ENCODE measurements at regions not wholly inside any gene's neighbourhood (a gene's known extent, or its start where the extent isn't known, plus 50 kb on each side); places are given as distances from the start of the nearest gene placed in this dataset.
"Not testable (repeated sequence)": the region's sequence is repeated elsewhere in the genome, so short reads cannot be mapped to it uniquely, and the experiment has no call there.

DNA sequence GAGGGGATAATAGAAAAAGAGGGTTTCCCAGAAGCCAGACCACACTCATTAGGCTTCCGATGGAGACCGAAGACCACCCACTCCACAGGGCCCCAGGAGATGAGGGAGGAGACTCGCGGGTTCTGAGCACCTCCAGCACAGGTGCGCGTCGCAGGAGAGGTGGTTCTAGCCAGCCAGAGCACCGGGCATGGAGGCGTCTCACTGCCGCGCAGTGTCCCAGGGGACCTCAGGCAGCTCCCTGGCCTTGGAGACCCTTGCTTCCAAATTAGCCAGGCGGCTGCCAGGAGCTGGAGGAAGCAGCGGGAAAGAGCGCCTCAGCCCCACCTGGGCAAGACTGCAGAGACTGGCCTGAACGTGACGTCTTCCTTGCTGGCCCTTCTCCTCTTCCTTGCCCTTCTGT is 115.4 kb upstream of the FBXL7 start:
- no peak for DNase-seq (ENCODE audit: extremely low read depth in 1 of 2, low read depth in 1 of 2)

DNA sequence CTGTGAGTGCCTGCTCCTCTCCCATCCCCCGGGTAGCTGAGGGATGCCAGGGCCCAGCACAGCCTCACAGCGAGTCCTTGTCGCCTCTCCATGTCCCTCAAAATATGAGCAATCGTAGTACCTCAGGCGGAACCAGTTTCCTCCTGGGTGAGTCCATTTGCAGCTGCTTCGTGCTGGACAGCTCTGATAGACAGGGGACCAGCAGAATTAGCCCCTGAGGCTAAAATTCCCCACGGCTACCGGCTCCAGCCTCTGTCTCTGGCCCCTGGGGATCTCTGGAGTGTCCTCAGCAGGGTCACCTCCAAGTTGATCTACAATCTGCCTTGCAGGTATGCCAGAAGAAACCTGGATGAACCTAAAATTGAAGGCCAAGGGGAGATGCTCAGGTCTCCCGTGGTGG is 115.8 kb upstream of the FBXL7 start:
- DNase-seq (ENCODE audit: extremely low read depth in 1 of 2, low read depth in 1 of 2): no peak

DNA sequence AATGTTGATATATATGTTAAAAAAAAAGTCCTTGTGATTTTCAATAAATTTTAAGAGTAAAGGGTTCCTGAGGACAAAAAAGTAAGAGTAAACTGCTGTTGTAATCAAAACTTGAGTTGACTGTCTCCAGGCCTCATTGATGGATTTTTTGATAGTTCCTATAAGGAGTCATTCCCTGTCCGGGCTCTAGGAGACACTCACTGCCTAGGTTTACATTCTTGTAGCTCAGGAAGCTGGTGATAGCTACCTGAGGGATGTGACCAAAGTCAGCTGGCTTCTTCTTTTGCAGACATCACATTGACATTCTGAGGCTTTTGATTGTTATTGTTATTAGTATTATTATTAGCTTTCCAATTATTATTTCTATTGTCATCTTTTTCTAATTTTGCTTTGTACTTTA is 116.5 kb upstream of the FBXL7 start:
- DNase-seq (ENCODE audit: extremely low read depth in 1 of 2, low read depth in 1 of 2): no peak

DNA sequence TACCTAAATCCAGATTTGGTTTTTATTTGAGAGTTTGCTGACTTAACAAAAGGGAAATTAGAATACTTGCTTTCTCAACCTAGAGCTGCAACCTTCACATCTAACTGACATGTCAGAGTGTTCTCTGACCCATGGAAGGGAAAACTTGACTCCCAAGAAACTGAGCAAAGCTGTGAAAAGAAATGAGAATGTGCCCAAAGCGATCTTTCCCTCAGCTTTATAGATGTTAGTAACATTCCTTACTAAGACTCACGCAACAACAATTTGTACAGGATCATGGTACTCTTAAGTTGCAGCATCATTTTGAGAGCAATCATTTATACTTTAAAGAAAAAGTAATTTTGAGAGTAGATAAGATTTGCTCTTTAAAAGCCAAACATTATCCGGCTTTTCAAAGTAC is 117.0 kb upstream of the FBXL7 start:
- no peak for DNase-seq (ENCODE audit: extremely low read depth in 1 of 2, low read depth in 1 of 2)

DNA sequence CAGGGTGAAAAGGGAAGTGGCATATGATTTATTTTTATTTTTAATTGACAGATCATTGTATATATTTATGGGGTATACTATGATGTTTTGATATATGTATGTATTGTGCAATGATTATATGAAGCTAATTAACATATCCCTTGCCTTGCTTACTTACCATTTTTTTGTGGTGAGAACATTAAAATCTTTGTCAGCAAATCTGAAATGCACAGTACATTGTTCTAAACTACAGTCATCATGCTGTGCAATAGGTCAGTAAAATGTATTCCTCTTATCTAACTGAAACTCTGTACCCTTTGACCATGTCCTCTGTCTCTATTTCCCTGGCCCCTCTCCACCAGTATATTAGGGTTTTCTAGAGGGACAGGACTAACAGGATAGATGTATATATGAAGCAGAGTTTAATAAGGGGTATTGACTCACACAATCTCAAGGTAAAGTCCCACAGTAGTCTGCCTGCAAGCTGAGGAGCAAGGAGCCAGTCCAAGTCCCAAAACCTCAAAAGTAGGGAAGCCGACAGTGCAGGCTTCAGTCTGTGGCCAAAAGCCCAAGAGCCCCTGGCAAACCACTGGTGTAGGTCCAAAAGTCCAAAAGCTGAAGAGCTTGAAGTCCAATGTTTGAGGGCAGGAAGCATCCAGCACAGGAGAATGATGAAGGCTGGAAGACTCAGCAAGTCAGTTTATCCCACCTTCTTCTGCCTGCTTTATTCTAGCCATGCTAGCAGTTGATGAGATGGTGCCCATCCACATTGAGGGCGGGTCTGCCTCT is 122.2 kb upstream of the FBXL7 start:
- DNase-seq (ENCODE audit: extremely low read depth in 1 of 2, low read depth in 1 of 2): no peak

DNA sequence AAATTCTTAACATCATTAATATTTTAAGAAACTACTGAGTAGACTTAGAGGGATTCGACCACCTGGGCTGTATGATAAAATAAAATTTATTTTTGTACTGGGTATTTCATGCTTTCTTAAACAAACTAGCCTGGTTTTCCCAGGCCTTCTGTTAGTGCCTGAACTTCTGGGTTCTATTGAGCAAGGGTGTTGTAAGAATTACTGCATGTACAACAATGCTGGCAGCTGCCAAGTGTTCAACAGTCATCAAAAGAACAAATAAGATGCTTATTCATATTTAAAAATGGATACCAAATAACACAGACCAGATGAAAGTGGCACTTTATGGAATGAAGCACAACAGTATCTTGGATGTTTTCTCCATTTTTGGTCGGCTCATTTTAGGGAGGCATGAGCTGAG is 123.2 kb upstream of the FBXL7 start:
- DNase-seq (ENCODE audit: extremely low read depth in 1 of 2, low read depth in 1 of 2): no peak

DNA sequence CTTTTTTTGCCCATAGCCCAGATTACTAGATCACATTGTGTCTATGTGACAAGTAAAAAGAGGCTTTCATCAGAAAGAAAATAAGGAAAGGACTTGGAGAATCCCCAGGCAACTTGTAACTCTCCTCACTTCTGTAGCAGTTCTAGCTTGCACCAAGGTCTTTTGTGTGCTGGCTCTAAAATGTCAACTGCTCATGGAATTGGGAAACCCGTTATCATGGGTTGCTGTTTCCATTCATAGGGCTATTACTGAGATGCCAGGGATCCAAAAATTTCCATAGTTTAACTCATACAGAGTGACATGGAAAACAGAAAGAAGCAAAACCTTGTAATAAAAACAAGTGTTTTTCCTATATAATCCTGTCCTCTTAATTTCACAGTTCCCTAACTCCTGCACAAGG is 123.9 kb upstream of the FBXL7 start:
- DNase-seq (ENCODE audit: extremely low read depth in 1 of 2, low read depth in 1 of 2): no peak

DNA sequence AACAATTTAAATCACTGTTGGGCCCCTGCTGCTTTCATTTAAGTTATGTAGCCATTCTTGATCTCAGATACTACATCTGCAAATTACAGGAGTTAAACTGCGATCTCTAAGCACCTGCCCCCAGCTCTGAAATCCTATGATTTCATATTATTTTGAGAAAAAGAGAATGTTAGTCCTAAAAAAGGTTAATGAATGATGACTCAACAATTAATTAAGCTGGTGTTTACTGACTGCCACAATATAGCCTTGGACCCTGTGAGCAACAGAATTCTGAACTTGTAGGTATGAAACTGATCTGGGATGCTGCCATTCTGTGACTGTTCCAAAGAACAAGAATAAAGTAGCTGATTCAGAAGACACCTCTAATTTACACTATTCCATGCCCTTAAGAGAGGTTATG is 124.4 kb upstream of the FBXL7 start:
- no peak for DNase-seq (ENCODE audit: extremely low read depth in 1 of 2, low read depth in 1 of 2)

DNA sequence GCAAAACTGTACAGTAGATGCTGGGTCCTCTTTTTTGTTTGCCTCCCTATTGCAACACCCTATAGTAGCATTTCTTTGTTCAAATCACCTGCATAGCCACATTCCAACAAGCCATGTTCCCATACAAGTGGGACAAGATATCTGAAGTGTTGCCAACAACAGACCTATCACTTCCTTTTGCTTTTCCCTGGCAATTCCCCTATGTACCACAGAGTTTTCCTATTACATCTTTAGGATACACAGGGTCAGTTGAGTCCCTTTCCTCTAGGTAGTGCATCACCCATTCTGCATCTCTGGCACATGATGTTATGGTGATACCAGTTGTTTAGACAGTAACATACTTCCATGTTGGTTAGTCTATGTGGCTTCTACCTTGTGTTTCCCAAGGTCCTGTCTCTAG is 125.1 kb upstream of the FBXL7 start:
- DNase-seq (ENCODE audit: extremely low read depth in 1 of 2, low read depth in 1 of 2): no peak

DNA sequence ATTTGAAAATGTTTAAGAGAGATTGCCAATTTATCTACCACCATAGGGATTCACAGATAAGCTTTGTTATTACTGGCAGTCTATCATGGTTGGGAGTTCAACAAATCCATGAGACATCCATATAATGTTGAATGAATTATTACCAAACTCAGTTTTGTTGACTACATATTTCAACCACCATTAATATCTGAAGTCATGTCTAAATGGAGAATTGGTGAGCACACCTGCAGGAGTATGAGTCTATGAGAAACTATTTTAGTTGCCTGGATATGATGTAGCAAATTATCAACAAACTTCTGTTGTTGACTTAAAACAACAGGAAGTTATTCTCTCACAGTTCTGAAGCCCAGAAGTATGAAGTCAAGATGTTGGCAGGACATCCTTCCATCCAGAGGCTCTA is 126.8 kb upstream of the FBXL7 start:
- no peak for DNase-seq (ENCODE audit: extremely low read depth in 1 of 2, low read depth in 1 of 2)

DNA sequence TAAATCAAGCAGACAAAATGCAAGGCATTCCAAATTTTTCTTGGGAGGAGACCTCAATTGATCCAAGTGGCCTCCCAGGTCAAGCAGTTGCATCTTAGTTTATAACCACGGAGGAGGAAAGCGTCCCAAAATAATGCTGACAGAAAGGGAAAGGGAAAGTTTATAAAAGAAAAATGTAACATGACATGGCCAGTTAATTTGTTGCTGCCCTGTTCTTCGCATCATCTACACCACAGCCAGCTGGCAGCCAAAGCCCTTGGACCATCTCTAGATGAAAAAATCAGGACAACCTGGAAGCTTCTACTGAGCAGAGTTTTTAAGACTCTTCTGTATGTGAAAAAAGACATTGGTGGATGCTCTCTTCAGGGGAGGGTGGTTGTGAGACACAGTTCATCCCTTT is 128.8 kb upstream of the FBXL7 start:
- no peak for DNase-seq (ENCODE audit: extremely low read depth in 1 of 2, low read depth in 1 of 2)

DNA sequence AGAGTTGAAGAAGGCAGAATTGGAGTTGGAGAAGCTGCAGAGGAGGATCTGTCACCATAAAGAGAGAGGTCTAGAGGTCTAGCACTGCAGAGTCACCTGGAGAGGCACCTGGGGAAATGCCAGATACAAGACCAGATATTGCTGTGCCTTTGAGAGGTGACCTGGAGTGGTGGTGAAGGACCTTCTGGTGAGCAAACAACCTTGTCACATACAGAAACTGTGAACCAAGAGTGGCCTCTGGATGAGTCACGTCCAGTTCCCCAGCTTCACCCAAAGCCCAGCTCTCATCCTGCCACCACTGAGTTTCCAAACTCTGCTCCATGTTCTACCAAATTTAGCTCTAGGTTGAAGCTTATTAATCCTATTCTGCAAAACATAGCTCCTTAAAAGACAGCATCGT is 131.1 kb upstream of the FBXL7 start:
- no peak for DNase-seq (ENCODE audit: extremely low read depth in 1 of 2, low read depth in 1 of 2)

DNA sequence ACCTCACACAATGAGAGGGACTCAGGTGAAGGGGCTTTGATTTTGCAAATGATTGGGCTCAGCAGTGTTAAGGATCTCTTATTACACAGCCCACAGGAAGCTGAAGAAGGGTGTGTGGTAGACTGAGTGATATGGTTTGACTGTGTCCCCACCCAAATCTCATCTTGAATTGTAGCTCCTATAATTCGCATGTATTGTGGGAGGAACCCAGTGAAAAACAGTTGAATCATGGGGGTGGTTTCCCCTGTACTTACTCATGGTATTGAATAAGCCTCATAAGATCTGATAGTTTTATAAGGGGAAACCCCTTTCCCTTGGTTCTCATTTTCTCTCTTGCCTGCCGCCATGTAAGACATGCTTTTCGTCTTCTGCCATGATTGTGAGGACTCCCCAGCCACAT is 132.5 kb upstream of the FBXL7 start:
- DNase-seq (ENCODE audit: extremely low read depth in 1 of 2, low read depth in 1 of 2): no peak

DNA sequence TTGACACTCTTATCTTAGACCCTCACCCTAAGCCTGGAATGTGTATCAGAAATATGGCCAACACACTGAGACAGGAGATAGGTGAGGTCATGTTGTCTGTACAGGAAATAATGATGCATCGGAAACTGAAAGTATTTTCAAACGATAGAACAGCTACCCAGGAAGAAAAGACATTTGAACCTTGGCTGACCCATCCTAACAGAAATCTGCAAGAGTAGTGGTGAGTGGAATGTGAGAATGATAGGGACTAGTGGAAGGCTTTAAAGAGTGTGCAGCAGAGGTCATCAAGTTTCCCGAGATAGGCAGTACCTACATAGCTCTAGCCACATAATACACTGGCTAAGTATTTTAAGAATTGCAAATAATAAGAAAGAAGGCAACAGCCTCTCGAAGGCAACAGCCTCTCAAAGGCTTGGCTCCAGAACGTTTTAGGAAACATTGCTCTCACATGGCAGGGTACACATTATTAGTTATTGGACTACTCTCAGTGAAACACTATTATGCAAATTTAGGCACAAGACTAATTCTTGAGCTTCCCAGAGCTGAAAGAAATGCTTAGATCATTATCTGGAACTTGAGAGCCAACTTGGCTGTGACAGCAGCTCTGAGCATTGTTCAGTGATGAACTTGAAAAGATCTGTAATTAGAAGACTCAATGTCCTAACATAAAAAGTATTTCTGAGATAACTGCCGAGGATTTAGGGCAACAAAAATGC is 133.1 kb upstream of the FBXL7 start:
- DNase-seq (ENCODE audit: extremely low read depth in 1 of 2, low read depth in 1 of 2): no peak

DNA sequence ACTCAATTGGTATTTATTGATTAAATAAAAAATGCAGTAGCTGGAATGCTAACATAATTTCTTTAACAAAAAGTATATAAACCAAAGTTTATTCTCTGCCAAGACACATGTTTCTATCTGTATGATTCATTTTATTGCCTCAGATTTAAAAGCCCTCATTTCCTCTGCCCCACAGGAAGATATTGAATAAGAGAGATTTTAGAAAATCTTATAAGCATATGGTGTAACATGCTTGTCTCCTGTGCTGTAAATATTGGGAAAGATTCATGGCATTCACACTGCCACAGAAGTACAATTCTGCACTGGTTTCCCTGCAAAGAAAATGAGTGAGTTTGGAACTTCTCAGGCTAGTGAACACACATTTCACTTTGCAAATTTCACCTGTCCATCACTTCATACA is 134.9 kb upstream of the FBXL7 start:
- no peak for DNase-seq (ENCODE audit: extremely low read depth in 1 of 2, low read depth in 1 of 2)

DNA sequence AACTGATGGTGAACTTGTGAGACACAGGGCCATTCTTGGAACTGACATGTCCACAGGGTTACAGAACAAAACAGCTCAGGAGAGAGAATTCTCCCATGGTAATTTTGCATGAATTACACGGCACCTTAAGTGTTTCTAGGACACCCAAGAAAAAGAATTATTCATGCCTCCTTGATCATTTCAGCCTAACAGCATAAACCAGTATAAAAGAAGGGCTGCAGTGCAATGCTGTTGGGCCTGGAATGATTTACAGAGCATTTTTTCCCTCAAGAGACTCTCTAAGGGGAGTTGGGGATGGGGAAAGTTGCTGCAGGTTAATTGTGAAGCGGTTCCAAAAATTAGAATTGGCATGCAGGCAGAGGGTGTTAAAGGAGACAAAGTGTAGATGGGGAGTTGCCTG is 136.4 kb upstream of the FBXL7 start:
- DNase-seq (ENCODE audit: extremely low read depth in 1 of 2, low read depth in 1 of 2): no peak

DNA sequence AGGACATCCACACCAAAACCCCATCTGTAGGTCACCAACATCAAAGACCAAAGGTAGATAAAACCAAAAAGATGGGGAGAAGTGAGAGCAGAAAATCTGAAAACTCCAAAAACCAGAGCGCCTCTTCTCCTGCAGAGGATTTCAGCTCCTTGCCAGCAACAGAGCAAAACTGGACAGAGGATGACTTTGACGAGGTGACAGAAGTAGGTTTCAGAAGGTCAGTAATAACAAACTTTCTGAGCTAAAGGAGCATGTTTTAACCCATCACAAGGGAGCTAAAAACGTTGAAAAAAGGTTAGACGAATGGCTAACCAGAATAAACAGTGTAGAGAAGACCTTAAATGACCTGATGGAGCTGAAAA is 142.9 kb upstream of the FBXL7 start:
- DNase-seq (ENCODE audit: extremely low read depth in 1 of 2, low read depth in 1 of 2): not testable (repeated sequence)

DNA sequence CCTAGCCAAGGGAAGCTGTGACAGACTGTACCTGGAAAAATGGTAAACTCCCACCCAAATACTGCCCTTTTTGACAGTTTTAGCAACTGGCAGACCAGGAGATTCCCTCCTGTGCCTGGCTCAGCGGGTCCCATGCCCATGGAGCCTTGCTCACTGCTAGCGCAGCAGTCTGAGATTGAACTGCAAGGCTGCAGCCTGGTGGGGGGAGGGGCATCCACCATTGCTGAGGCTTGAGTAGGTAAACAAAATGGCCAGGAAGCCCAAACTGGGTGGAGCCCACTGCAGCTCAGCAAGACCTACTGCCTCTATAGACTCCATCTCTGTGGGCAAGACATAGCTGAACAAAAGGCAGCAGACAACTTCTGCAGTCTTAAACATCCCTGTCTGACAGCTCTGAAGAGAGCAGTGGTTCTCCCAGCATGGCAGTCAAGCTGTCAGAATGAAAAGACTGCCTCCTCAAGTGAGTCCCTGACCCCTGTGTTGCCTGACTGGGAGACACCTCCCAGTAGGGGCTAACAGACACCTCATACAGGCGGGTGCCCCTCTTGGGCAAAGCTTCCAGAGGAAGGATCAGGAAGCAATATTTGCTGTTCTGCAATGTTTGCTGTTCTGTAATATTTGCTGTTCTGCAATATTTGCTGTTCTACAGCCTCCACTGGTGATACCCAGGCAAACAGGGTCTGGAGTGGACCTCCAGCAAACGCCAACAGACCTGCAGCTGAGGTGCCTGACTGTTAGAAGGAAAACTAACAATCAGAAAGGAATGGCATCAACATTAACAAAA is 143.5 kb upstream of the FBXL7 start:
- not testable (repeated sequence) for DNase-seq (ENCODE audit: extremely low read depth in 1 of 2, low read depth in 1 of 2)

DNA sequence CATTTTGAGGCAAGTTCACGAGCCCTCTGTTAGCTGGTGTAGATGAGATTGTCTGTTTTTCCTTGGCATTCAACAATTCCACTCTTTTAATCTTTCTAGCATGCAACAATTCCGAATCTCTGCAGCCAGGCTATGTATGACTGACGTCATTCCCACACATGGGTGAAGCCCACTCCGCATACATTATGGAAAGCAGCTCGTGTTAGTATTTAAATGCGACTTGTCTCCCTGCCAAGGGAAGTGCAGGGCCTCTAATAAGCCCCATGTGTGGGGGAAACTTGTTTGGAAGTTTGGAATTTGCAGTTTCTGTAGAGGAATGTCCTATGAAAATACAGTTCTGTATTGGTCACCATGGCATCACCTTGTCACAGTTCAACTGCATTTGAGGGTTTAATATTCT is 146.0 kb upstream of the FBXL7 start:
- no peak for DNase-seq (ENCODE audit: extremely low read depth in 1 of 2, low read depth in 1 of 2)

DNA sequence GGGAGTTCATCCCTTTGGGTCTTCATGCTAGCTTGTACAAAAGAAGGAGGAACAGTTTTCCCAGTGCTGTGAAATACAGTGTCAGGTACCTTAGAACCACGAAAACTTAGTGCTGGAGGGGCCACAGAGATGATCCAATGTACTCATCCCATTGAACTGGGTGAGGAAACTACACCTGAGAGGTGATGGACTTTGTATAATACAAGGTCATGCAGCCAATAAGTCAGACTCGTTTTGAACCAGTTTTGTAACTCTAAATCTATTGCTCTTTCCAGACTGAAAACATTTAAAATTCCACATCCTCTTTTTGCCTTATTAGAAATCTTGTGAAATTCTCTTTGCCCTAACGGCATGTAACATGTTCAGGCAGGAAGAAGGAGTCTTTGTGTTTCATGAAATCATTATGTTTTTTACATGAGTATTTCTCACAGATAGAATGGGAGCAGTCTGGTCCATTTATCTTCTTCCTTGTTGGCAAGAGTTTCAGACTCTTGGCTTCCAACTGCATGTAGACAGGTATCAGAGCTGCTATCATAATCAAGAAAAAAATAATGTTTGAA is 146.8 kb upstream of the FBXL7 start:
- no peak for DNase-seq (ENCODE audit: extremely low read depth in 1 of 2, low read depth in 1 of 2)

DNA sequence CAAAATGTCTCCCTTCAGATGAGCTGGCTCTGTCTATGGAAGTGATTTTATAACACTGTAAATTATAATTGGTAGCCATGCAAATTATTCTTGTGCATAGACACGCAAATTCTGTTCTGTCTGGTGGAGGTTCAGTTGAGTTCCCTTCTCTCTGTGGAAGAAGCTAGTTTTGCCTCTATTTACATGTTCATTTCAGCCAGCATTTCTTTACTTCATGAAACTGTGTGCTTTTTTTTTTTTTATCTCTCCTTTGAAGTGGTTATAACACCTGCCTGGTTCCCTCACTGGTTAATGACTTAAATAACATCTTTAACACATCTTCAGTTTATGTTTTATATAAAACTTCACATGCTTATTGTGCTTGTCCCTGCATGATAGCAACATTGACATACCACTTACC is 149.4 kb upstream of the FBXL7 start:
- no peak for DNase-seq (ENCODE audit: extremely low read depth in 1 of 2, low read depth in 1 of 2)

DNA sequence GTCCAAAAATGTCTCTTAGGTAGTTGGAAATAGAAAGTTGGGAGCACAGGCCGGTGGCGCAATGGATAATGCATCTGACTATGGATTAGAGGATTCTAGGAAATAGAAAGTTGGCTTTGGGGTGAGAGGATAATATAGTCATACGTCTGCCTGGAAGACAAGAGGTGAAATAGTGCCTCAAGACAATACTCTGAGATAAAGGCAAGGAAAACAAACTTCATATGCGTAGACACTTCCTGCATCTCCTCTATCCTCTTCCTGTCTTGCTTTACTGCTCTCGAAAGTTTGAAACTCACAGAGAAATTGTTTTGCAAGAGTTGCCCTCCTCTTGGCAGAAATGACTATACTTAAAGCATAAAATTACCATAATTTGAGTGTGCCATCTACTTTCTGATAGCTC is 153.2 kb upstream of the FBXL7 start:
- no peak for DNase-seq (ENCODE audit: extremely low read depth in 1 of 2, low read depth in 1 of 2)

Measured in stimulated activated CD8-positive, alpha-beta memory T cell treated with anti-CD3 and anti-CD28 coated beads, Interleukin-7, amount 100 ng/mL, for 48 hours (primary cell).